MM.1S (cell line): ENCODE measurements at regions not wholly inside any gene's neighbourhood (a gene's known extent, or its start where the extent isn't known, plus 50 kb on each side); places are given as distances from the start of the nearest gene placed in this dataset.

Source experiments
- DNase-seq: peaks from one replicate; pipeline ENCODE4 v3.0.0-alpha.2; 2015
- H2AFZ ChIP-seq: fragments of 300-600 bp; sonication (generic); 2 replicates; pipeline ENCODE4 v1.6.0; 2016; ENCODE audit warnings: antibody characterized with exemption, low read length
- H3F3A ChIP-seq: fragments of 300-600 bp; sonication (generic); 2 replicates; pipeline ENCODE4 v1.6.1; 2016; ENCODE audit warnings: mild to moderate bottlenecking, antibody characterized with exemption, low read length, moderate library complexity, mixed read lengths; ENCODE audit not compliant: insufficient read depth
- H3K27ac ChIP-seq: fragments of 300-600 bp; sonication (generic); 2 replicates; pipeline ENCODE4 v1.5.1; 2016; ENCODE audit warnings: mild to moderate bottlenecking, low read length
- H3K27me3 ChIP-seq: fragments of 300-600 bp; sonication (generic); replicated peaks from 2 replicates; pipeline ENCODE4 v1.6.0; 2016; ENCODE audit warnings: low read length; ENCODE audit not compliant: insufficient read depth
- H3K36me3 ChIP-seq: fragments of 300-600 bp; sonication (generic); replicated peaks from 2 replicates; pipeline ENCODE4 v1.6.1; 2016; ENCODE audit warnings: mild to moderate bottlenecking, low read length, mixed read lengths; ENCODE audit not compliant: insufficient read depth
- H3K4me1 ChIP-seq: fragments of 300-600 bp; sonication (generic); 2 replicates; pipeline ENCODE4 v1.6.1; 2016; ENCODE audit warnings: low read length, mixed read lengths
- H3K4me2 ChIP-seq: fragments of 300-600 bp; sonication (generic); 2 replicates; pipeline ENCODE4 v1.6.0; 2016; ENCODE audit warnings: low read depth, low read length
- H3K4me3 ChIP-seq: fragments of 300-600 bp; sonication (generic); 2 replicates; pipeline ENCODE4 v1.5.1; 2016; ENCODE audit warnings: low read length, mixed read lengths
- H3K79me2 ChIP-seq: fragments of 300-600 bp; sonication (generic); 2 replicates; pipeline ENCODE4 v1.6.1; 2016; ENCODE audit warnings: mixed run types, low read length, mixed read lengths
- H3K9ac ChIP-seq: fragments of 300-600 bp; sonication (generic); 2 replicates; pipeline ENCODE4 v1.6.1; 2016; ENCODE audit warnings: low read length, mixed read lengths
- H3K9me2 ChIP-seq: fragments of 300-600 bp; sonication (generic); replicated peaks from 2 replicates; pipeline ENCODE4 v1.6.1; 2016; ENCODE audit warnings: mild to moderate bottlenecking, low read length, mixed read lengths; ENCODE audit not compliant: insufficient read depth
- H3K9me3 ChIP-seq: fragments of 300-600 bp; sonication (generic); replicated peaks from 2 replicates; pipeline ENCODE4 v1.6.1; 2016; ENCODE audit warnings: mild to moderate bottlenecking, low read length, mixed read lengths; ENCODE audit not compliant: insufficient read depth
- H4K20me1 ChIP-seq: fragments of 300-600 bp; sonication (generic); 2 replicates; pipeline ENCODE4 v1.6.1; 2016; ENCODE audit warnings: mild to moderate bottlenecking, low read length, moderate library complexity, mixed read lengths; ENCODE audit not compliant: insufficient read depth
- CTCF ChIP-seq: fragments of 300-600 bp; sonication (generic); IDR thresholded peaks from 2 replicates; pipeline ENCODE4 v1.5.1; 2016; ENCODE audit warnings: antibody characterized with exemption, low read length, mixed read lengths
- EZH2 ChIP-seq: fragments of 300-600 bp; sonication (generic); optimal IDR thresholded peaks from 2 replicates; pipeline ENCODE3; 2017; ENCODE audit warnings: low read depth, mild to moderate bottlenecking, antibody characterized with exemption, low read length, mixed read lengths
- EZH2phosphoT487 ChIP-seq: fragments of 300-600 bp; sonication (generic); IDR thresholded peaks from 2 replicates; pipeline ENCODE4 v1.6.1; 2018; ENCODE audit warnings: antibody characterized with exemption, low read length

- H3K9me3 ChIP-seq, result no peaks in the 10 kb centered on the region; the same call in 1 of the 2 replicates
- H3K4me1 ChIP-seq, result no peaks in the 10 kb centered on the region
- H3K36me3 ChIP-seq, result no peaks in the 10 kb centered on the region
- no peak overlapping the region for H3K4me3 ChIP-seq
- peaks cover 10% of the 10 kb centered on the region; the same call in 1 of the 2 replicates for H3K27me3 ChIP-seq
- H3K4me2 ChIP-seq, result no peak overlapping the region
- H3K79me2 ChIP-seq, result no peaks in the 10 kb centered on the region
- no peak overlapping the region for H3K9ac ChIP-seq
- no peaks in the 10 kb centered on the region for H4K20me1 ChIP-seq
- H3K9me2 ChIP-seq, result no peaks in the 10 kb centered on the region
- no peak for DNase-seq
- no peaks in the 10 kb centered on the region for H3F3A ChIP-seq
- no peak overlapping the region for H3K27ac ChIP-seq
- no peak overlapping the region for H2AFZ ChIP-seq
- TF ChIP-seq CTCF, result no peak
- TF ChIP-seq EZH2phosphoT487, result no peak
Measured at GRCh38 chr11:119505861-119506260, 82.9 kb upstream of the THY1 start.

GRCh38 chr11:119505071-119505470 is 82.1 kb upstream of the THY1 start:
- no peak for TF ChIP-seq EZH2phosphoT487
- no peak for TF ChIP-seq EZH2
- no peak for TF ChIP-seq CTCF
- Histone ChIP-seq H3K4me2 (no peak overlapping the region), H3K4me3 (no peak overlapping the region), H3K79me2 (no peaks in the 10 kb centered on the region), H3K4me1 (no peaks in the 10 kb centered on the region), H3K27ac (no peak overlapping the region), H3K27me3 (peaks cover 14% of the 10 kb centered on the region; the same call in 1 of the 2 replicates), H4K20me1 (no peaks in the 10 kb centered on the region), H3K36me3 (no peaks in the 10 kb centered on the region), H3F3A (no peaks in the 10 kb centered on the region), H3K9me3 (no peaks in the 10 kb centered on the region; the same call in 1 of the 2 replicates), H3K9me2 (no peaks in the 10 kb centered on the region), H2AFZ (no peak overlapping the region), H3K9ac (no peak overlapping the region)
- no peak for DNase-seq

- TF ChIP-seq CTCF (no peak), EZH2 (no peak), EZH2phosphoT487 (no peak)
- Histone ChIP-seq H3K9me3 (no peaks in the 10 kb centered on the region; the same call in 1 of the 2 replicates), H3K4me2 (no peak overlapping the region), H3F3A (no peaks in the 10 kb centered on the region), H3K9ac (no peak overlapping the region), H2AFZ (no peak overlapping the region), H3K36me3 (no peaks in the 10 kb centered on the region), H3K4me1 (no peaks in the 10 kb centered on the region), H3K9me2 (no peaks in the 10 kb centered on the region), H4K20me1 (no peaks in the 10 kb centered on the region), H3K27ac (no peak overlapping the region), H3K4me3 (no peak overlapping the region), H3K79me2 (no peaks in the 10 kb centered on the region), H3K27me3 (peaks cover 17% of the 10 kb centered on the region)
- no peak for DNase-seq
Measured at GRCh38 chr11:119504371-119504770, 81.4 kb upstream of the THY1 start.
